Spinal cord (tissue), 9 donors: ENCODE measurements at regions not wholly inside any gene's neighbourhood (a gene's known extent, or its start where the extent isn't known, plus 50 kb on each side); places are given as distances from the start of the nearest gene placed in this dataset.

Source experiments
- DNase-seq, 6 donors: peaks; one replicate each; pipeline versions ENCODE4 v3.0.0 to v3.0.0-alpha.2; 2013 to 2015; ENCODE audit warnings: low spot score in 6 of 6, low read depth in 4 of 6
- H3K27ac ChIP-seq: one replicate; pipeline ENCODE4 v1.5.1; 2013; ENCODE audit warnings: low read depth, low read length, control low read depth
- H3K27me3 ChIP-seq: one replicate; pipeline ENCODE4 v1.6.1; 2013; ENCODE audit warnings: low read length; ENCODE audit not compliant: control insufficient read depth, insufficient read depth
- H3K36me3 ChIP-seq: one replicate; pipeline ENCODE4 v1.6.1; 2013; ENCODE audit warnings: low read length; ENCODE audit not compliant: control insufficient read depth, insufficient read depth
- H3K4me1 ChIP-seq: one replicate; pipeline ENCODE4 v1.6.1; 2013; ENCODE audit warnings: low read length; ENCODE audit not compliant: control insufficient read depth, insufficient read depth
- H3K4me3 ChIP-seq: one replicate; pipeline ENCODE4 v1.5.1; 2013; ENCODE audit warnings: low read depth, low read length, control low read depth
- H3K9me3 ChIP-seq: one replicate; pipeline ENCODE4 v1.6.1; 2013; ENCODE audit warnings: low read length; ENCODE audit not compliant: control insufficient read depth, insufficient read depth
- WGBS: methylation state at CpG from one replicate; pipeline ENCODE4 v1.1.5; 2013; ENCODE audit warnings: missing lambda C conversion rate; ENCODE audit not compliant: insufficient coverage; 5-methylcytosine and 5-hydroxymethylcytosine counted together
- donor health status: healthy.

GRCh38 chr4:188197566-188197965 lies 58.3 kb downstream of the TRIML1 start:
- Histone ChIP-seq H3K4me1 (no peaks in the 10 kb centered on the region), H3K27ac (no peak overlapping the region), H3K36me3 (no peaks in the 10 kb centered on the region), H3K27me3 (no peaks in the 10 kb centered on the region), H3K9me3 (no peaks in the 10 kb centered on the region), H3K4me3 (no peak overlapping the region)
- 90% methylated on average over 9 of the region's 9 CpGs for WGBS
- no peak for DNase-seq

GRCh38 chr4:188198982-188199792 lies 59.9 kb downstream of the TRIML1 start:
- Histone ChIP-seq H3K9me3 (no peaks in the 10 kb centered on the region), H3K27me3 (no peaks in the 10 kb centered on the region), H3K4me1 (no peaks in the 10 kb centered on the region), H3K27ac (no peak overlapping the region), H3K4me3 (no peak overlapping the region), H3K36me3 (no peaks in the 10 kb centered on the region)
- 82% methylated on average over 9 of the region's 11 CpGs for WGBS
- DNase-seq = no peak

- Histone ChIP-seq H3K36me3 (no peaks in the 10 kb centered on the region), H3K27me3 (no peaks in the 10 kb centered on the region), H3K4me3 (no peak overlapping the region), H3K4me1 (no peaks in the 10 kb centered on the region), H3K9me3 (no peaks in the 10 kb centered on the region), H3K27ac (no peak overlapping the region)
- 100% methylated on average over 1 of the region's 3 CpGs for WGBS
- no peak for DNase-seq
Observed at GRCh38 chr4:188201851-188202250, 62.6 kb downstream of the TRIML1 start.

GRCh38 chr4:188206783-188207182 lies 67.5 kb downstream of the TRIML1 start:
- no peaks in the 10 kb centered on the region for H3K9me3 ChIP-seq
- H3K27ac ChIP-seq = no peak overlapping the region
- no peaks in the 10 kb centered on the region for H3K36me3 ChIP-seq
- no peaks in the 10 kb centered on the region for H3K4me1 ChIP-seq
- WGBS = 95% methylated on average over 2 of the region's 3 CpGs
- H3K27me3 ChIP-seq = no peaks in the 10 kb centered on the region
- no peak overlapping the region for H3K4me3 ChIP-seq
- no peak for DNase-seq

- H3K27ac ChIP-seq = no peak overlapping the region
- H3K9me3 ChIP-seq = no peaks in the 10 kb centered on the region
- H3K36me3 ChIP-seq = no peaks in the 10 kb centered on the region
- no peak overlapping the region for H3K4me3 ChIP-seq
- no peak for DNase-seq
- peaks cover 6% of the 10 kb centered on the region for H3K4me1 ChIP-seq
- H3K27me3 ChIP-seq = no peaks in the 10 kb centered on the region
- 90% methylated on average over 5 of the region's 5 CpGs for WGBS
Observed at GRCh38 chr4:188214861-188215260, 75.6 kb downstream of the TRIML1 start.

- no peak for DNase-seq
- H3K27me3 ChIP-seq = no peaks in the 10 kb centered on the region
- no peaks in the 10 kb centered on the region for H3K9me3 ChIP-seq
- WGBS = 57% methylated on average over 26 of the region's 28 CpGs
- H3K36me3 ChIP-seq = no peaks in the 10 kb centered on the region
- no peak overlapping the region for H3K27ac ChIP-seq
- peaks cover 6% of the 10 kb centered on the region for H3K4me1 ChIP-seq
- no peak overlapping the region for H3K4me3 ChIP-seq
Observed at GRCh38 chr4:188218392-188218791, 79.2 kb downstream of the TRIML1 start.

- Histone ChIP-seq H3K4me3 (no peak overlapping the region), H3K27ac (no peak overlapping the region), H3K9me3 (no peaks in the 10 kb centered on the region), H3K4me1 (peaks cover 6% of the 10 kb centered on the region), H3K27me3 (no peaks in the 10 kb centered on the region), H3K36me3 (no peaks in the 10 kb centered on the region)
- WGBS = no CpG with 5 or more reads among the region's 4 CpGs
- no peak for DNase-seq
Observed at GRCh38 chr4:188220006-188220405, 80.8 kb downstream of the TRIML1 start.

GRCh38 chr4:188221090-188221489 lies 81.8 kb downstream of the TRIML1 start:
- H3K36me3 ChIP-seq = no peaks in the 10 kb centered on the region
- DNase-seq = no peak
- H3K9me3 ChIP-seq = no peaks in the 10 kb centered on the region
- H3K4me1 ChIP-seq = peaks cover 6% of the 10 kb centered on the region
- no peak overlapping the region for H3K27ac ChIP-seq
- no peak overlapping the region for H3K4me3 ChIP-seq
- WGBS = no CpG with 5 or more reads among the region's 2 CpGs
- no peaks in the 10 kb centered on the region for H3K27me3 ChIP-seq

- no peaks in the 10 kb centered on the region for H3K4me1 ChIP-seq
- no peak for DNase-seq
- WGBS = no CpG with 5 or more reads among the region's 1 CpG
Observed at GRCh38 chr4:188228279-188228678, 89.0 kb downstream of the TRIML1 start.

GRCh38 chr4:188232428-188232827 lies 93.2 kb downstream of the TRIML1 start:
- H3K4me1 ChIP-seq = no peaks in the 10 kb centered on the region
- H3K4me3 ChIP-seq = no peak overlapping the region
- 84% methylated on average over 2 of the region's 6 CpGs for WGBS
- no peaks in the 10 kb centered on the region for H3K9me3 ChIP-seq
- no peaks in the 10 kb centered on the region for H3K36me3 ChIP-seq
- no peak for DNase-seq
- H3K27ac ChIP-seq = no peak overlapping the region
- H3K27me3 ChIP-seq = no peaks in the 10 kb centered on the region

More at GRCh38 chr4:188228279-188228678, 89.0 kb downstream of the TRIML1 start:
- H3K27me3 ChIP-seq = no peaks in the 10 kb centered on the region
- no peaks in the 10 kb centered on the region for H3K9me3 ChIP-seq
- H3K27ac ChIP-seq = no peak overlapping the region
- H3K36me3 ChIP-seq = no peaks in the 10 kb centered on the region
- H3K4me3 ChIP-seq = no peak overlapping the region
